Brain pericyte (primary cell): ENCODE measurements at regions not wholly inside any gene's neighbourhood (a gene's known extent, or its start where the extent isn't known, plus 50 kb on each side); places are given as distances from the start of the nearest gene placed in this dataset.

Experiments used
- DNase-seq: peaks from one replicate; pipeline ENCODE4 v3.0.0-alpha.2; 2012; ENCODE audit warnings: low read depth, low spot score

DNA sequence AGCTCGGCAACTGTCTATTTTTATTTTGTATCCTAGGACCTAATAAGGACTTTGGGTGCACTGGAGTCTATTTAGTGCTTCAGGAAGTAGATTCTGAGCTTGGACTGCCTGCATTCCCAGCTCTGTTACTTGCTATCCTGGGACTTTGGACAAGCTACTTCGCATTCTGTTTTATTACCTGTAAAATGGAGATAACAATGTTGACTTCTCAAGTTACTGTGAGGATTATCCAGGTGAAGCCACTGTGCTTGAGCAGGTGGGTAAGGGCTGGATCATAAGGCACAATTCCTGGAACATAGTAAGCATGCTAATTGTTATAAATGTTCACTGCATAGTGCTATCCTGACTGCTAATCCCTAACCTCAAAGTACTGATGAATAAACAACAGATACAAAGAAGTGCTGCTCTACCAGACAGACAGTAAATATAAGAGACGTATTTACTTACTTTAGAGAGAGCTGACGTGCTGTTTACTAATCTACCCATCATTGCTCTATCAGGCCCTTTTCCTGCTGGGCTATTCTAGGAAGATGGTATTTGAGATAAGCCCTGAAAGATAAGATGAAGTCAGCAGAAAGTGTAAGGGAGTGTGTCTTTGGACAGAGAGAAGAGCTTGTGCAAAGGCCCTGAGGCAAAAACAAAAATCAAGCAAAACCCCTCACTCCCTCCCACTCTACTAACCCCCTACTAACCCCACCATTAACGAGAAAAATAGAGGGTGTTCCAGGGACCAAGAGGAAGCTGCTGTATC, 50.8 kb upstream of the FLT1 start:
- DNase-seq: no peak
